ENCODE measurements at regions not wholly inside any gene's neighbourhood (a gene's known extent, or its start where the extent isn't known, plus 50 kb on each side); places are given as distances from the start of the nearest gene placed in this dataset.
"Not testable (repeated sequence)": the region's sequence is repeated elsewhere in the genome, so short reads cannot be mapped to it uniquely, and the experiment has no call there.

- H3K27me3 Mint-ChIP-seq, result no peaks in the 10 kb centered on the region
- H3K36me3 Mint-ChIP-seq (ENCODE audit: low read depth), result peaks cover 56% of the 10 kb centered on the region
- DNase-seq, result no peak
- H3K4me1 Mint-ChIP-seq, result peaks cover 54% of the 10 kb centered on the region
- ChIA-PET CTCF (interaction anchor here (0.6 to 1.1 kb wide), 5 partner anchors 20 to 354 kb away, joined by 3 read pairs; no protein-coding TSS in a partner anchor), POLR2A (interaction anchor here (0.6 to 1.6 kb wide), 2 partner anchors 31 to 80 kb away, joined by 3 to 5 read pairs; no protein-coding TSS in a partner anchor)
- H3K27ac Mint-ChIP-seq, result peak overlapping the region; percentile 79
- H3K4me3 Mint-ChIP-seq, result peak overlapping the region; percentile 73
- H3K9me3 Mint-ChIP-seq, result peaks cover 15% of the 10 kb centered on the region
These were observed 50.9 kb downstream of the ANXA2R start for GRCh38 chr5:42989190-42989589.

- Mint-ChIP-seq H3K27me3 (no peaks in the 10 kb centered on the region), H3K36me3 (ENCODE audit: low read depth) (peaks cover 59% of the 10 kb centered on the region), H3K4me1 (peaks cover 53% of the 10 kb centered on the region), H3K9me3 (peaks cover 15% of the 10 kb centered on the region), H3K27ac (no peak overlapping the region), H3K4me3 (peak overlapping the region; percentile 73)
- CTCF ChIA-PET, result interaction anchor here (0.7 to 1.1 kb wide), 3 partner anchors 20 to 32 kb away, joined by 3 read pairs; no protein-coding TSS in a partner anchor
- POLR2A ChIA-PET, result no interaction called here
- DNase-seq, result no peak
These were observed 51.6 kb downstream of the ANXA2R start for GRCh38 chr5:42988568-42988967.

GRCh38 chr5:42985129-42986037 lies 54.7 kb downstream of the ANXA2R start:
- DNase-seq, result no peak
- H3K9me3 Mint-ChIP-seq, result peaks cover 15% of the 10 kb centered on the region
- H3K36me3 Mint-ChIP-seq (ENCODE audit: low read depth), result peaks cover 62% of the 10 kb centered on the region
- ChIA-PET CTCF (interaction anchor here (0.7 to 2.0 kb wide), 4 partner anchors 8 to 76 kb away, joined by 3 to 6 read pairs (median 3); no protein-coding TSS in a partner anchor), POLR2A (no interaction called here)
- H3K4me3 Mint-ChIP-seq, result no peak overlapping the region
- H3K27ac Mint-ChIP-seq, result no peak overlapping the region
- no peaks in the 10 kb centered on the region for H3K27me3 Mint-ChIP-seq
- H3K4me1 Mint-ChIP-seq, result peaks cover 49% of the 10 kb centered on the region

GRCh38 chr5:42984307-42984706 lies 55.8 kb downstream of the ANXA2R start:
- peaks cover 57% of the 10 kb centered on the region for H3K36me3 Mint-ChIP-seq (ENCODE audit: low read depth)
- no peak overlapping the region for H3K4me3 Mint-ChIP-seq
- H3K27me3 Mint-ChIP-seq, result no peaks in the 10 kb centered on the region
- DNase-seq, result no peak
- peak overlapping the region; percentile 19 for H3K27ac Mint-ChIP-seq
- H3K9me3 Mint-ChIP-seq, result peaks cover 15% of the 10 kb centered on the region
- ChIA-PET POLR2A (no interaction called here), CTCF (interaction anchor here (2.0 kb wide), 1 partner anchor 36 kb away, joined by 6 read pairs; no protein-coding TSS in a partner anchor)
- peaks cover 40% of the 10 kb centered on the region for H3K4me1 Mint-ChIP-seq

- Mint-ChIP-seq H3K4me3 (no peak overlapping the region), H3K9me3 (peaks cover 13% of the 10 kb centered on the region), H3K36me3 (ENCODE audit: low read depth) (peaks cover 51% of the 10 kb centered on the region), H3K27ac (no peak overlapping the region), H3K27me3 (no peaks in the 10 kb centered on the region), H3K4me1 (peaks cover 23% of the 10 kb centered on the region)
- no peak for DNase-seq
- CTCF ChIA-PET, result no interaction called here
- POLR2A ChIA-PET, result no interaction called here
These were observed 58.0 kb downstream of the ANXA2R start for GRCh38 chr5:42982107-42982622.

GRCh38 chr5:42981417-42982106 lies 58.6 kb downstream of the ANXA2R start:
- H3K4me3 Mint-ChIP-seq, H3K27me3 Mint-ChIP-seq, POLR2A ChIA-PET, H3K27ac Mint-ChIP-seq, DNase-seq, CTCF ChIA-PET: not testable (repeated sequence)
- H3K36me3 Mint-ChIP-seq (ENCODE audit: low read depth), result peaks cover 49% of the 10 kb centered on the region
- peaks cover 10% of the 10 kb centered on the region for H3K9me3 Mint-ChIP-seq
- peaks cover 19% of the 10 kb centered on the region for H3K4me1 Mint-ChIP-seq

- Mint-ChIP-seq H3K4me1 (peaks cover 14% of the 10 kb centered on the region), H3K36me3 (ENCODE audit: low read depth) (peaks cover 45% of the 10 kb centered on the region)
- POLR2A ChIA-PET, CTCF ChIA-PET, H3K9me3 Mint-ChIP-seq, H3K27me3 Mint-ChIP-seq, H3K27ac Mint-ChIP-seq, DNase-seq, H3K4me3 Mint-ChIP-seq: not testable (repeated sequence)
These were observed 59.1 kb downstream of the ANXA2R start for GRCh38 chr5:42981015-42981414.

- H3K4me1 Mint-ChIP-seq, H3K27me3 Mint-ChIP-seq, H3K4me3 Mint-ChIP-seq, DNase-seq, H3K27ac Mint-ChIP-seq, H3K9me3 Mint-ChIP-seq, CTCF ChIA-PET, POLR2A ChIA-PET: not testable (repeated sequence)
- H3K36me3 Mint-ChIP-seq (ENCODE audit: low read depth), result peaks cover 39% of the 10 kb centered on the region
These were observed 59.7 kb downstream of the ANXA2R start for GRCh38 chr5:42980391-42980790.

- H3K9me3 Mint-ChIP-seq, CTCF ChIA-PET, H3K4me3 Mint-ChIP-seq, H3K27me3 Mint-ChIP-seq, H3K4me1 Mint-ChIP-seq, POLR2A ChIA-PET, DNase-seq, H3K27ac Mint-ChIP-seq: not testable (repeated sequence)
- peaks cover 34% of the 10 kb centered on the region for H3K36me3 Mint-ChIP-seq (ENCODE audit: low read depth)
These were observed 60.9 kb downstream of the ANXA2R start for GRCh38 chr5:42979242-42979641.

GRCh38 chr5:42974536-42974935 lies 65.6 kb downstream of the ANXA2R start:
- no peak overlapping the region for H3K27ac Mint-ChIP-seq
- H3K9me3 Mint-ChIP-seq, result peaks cover 6% of the 10 kb centered on the region
- POLR2A ChIA-PET, result no interaction called here
- H3K4me3 Mint-ChIP-seq, result no peak overlapping the region
- H3K36me3 Mint-ChIP-seq (ENCODE audit: low read depth), result peaks cover 22% of the 10 kb centered on the region
- H3K4me1 Mint-ChIP-seq, result no peaks in the 10 kb centered on the region
- no peak for DNase-seq
- CTCF ChIA-PET, result interaction anchor here (1.0 to 1.5 kb wide), 2 partner anchors 21 to 90 kb away, joined by 3 read pairs; no protein-coding TSS in a partner anchor
- no peaks in the 10 kb centered on the region for H3K27me3 Mint-ChIP-seq

GRCh38 chr5:42970636-42971559 lies 69.2 kb downstream of the ANXA2R start:
- ChIA-PET CTCF (interaction anchor here (1.1 kb wide), 2 partner anchors 62 to 71 kb away, joined by 3 read pairs; no protein-coding TSS in a partner anchor), POLR2A (no interaction called here)
- Mint-ChIP-seq H3K4me3 (no peak overlapping the region), H3K27ac (no peak overlapping the region), H3K27me3 (no peaks in the 10 kb centered on the region), H3K9me3 (peaks cover 2% of the 10 kb centered on the region), H3K36me3 (ENCODE audit: low read depth) (peaks cover 4% of the 10 kb centered on the region), H3K4me1 (peaks cover 5% of the 10 kb centered on the region)
- DNase-seq, result no peak

- POLR2A ChIA-PET, result no interaction called here
- H3K4me3 Mint-ChIP-seq, result no peak overlapping the region
- no peaks in the 10 kb centered on the region for H3K27me3 Mint-ChIP-seq
- H3K9me3 Mint-ChIP-seq, result peaks cover 2% of the 10 kb centered on the region
- CTCF ChIA-PET, result interaction anchor here (2.7 kb wide), 1 partner anchor 16 kb away, joined by 6 read pairs; no protein-coding TSS in a partner anchor
- peak overlapping the region; percentile 60 for H3K27ac Mint-ChIP-seq
- peaks cover 8% of the 10 kb centered on the region for H3K4me1 Mint-ChIP-seq
- DNase-seq, result no peak
- H3K36me3 Mint-ChIP-seq (ENCODE audit: low read depth), result no peaks in the 10 kb centered on the region
These were observed 74.2 kb downstream of the ANXA2R start for GRCh38 chr5:42965934-42966333.

Measured in activated CD4-positive, alpha-beta T cell treated with anti-CD3 and anti-CD28 coated beads, Interleukin-2, amount 10 ng/mL, durations not matched to agents 7 days and 5 days (primary cell).